ENCODE measurements at regions not wholly inside any gene's neighbourhood (a gene's known extent, or its start where the extent isn't known, plus 50 kb on each side); places are given as distances from the start of the nearest gene placed in this dataset.
A peak's percentile ranks its signal among the peaks of the same experiment; 100 is the strongest.
"Not testable (repeated sequence)": the region's sequence is repeated elsewhere in the genome, so short reads cannot be mapped to it uniquely, and the experiment has no call there.

DNA sequence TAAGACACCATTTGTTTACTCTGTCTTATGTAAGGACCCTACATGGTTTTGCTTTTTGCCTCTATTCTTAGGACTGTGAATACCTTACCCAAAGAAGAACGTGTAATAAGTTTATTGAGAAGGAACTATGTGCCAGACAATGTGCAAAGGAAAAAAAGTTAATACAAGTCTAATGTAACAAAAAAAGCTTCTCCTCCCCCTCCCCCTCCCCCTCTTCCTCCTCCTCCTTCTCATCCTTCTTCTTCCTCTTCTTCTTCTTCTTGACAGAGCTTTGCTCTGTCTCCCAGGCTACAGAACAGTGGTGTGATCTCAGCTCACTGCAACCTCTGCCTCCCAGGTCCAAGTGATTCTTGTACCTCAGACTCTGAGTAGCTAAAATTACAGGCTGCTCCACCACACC lies 50.9 kb upstream of the MITF start:
- no peak for ATAC-seq

DNA sequence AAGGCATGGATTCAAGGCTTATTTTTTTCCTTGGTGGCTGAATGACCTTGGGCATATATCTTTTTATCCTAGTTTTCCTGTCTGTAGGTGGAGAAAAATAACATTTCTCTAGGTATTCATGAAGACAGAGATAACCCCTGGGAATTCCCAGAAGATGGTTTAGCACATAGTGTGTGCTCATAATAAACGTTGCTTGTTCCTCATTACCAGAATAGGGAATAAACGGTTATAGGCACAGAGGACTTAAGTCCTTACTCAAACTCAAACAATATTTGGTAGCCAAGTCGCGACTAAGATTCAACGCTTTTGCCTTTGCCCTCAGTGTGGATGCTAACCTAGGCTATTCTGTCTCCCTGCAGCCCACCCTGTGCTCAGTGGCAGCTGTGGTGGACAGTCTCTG lies 51.6 kb upstream of the MITF start:
- no peak for ATAC-seq

DNA sequence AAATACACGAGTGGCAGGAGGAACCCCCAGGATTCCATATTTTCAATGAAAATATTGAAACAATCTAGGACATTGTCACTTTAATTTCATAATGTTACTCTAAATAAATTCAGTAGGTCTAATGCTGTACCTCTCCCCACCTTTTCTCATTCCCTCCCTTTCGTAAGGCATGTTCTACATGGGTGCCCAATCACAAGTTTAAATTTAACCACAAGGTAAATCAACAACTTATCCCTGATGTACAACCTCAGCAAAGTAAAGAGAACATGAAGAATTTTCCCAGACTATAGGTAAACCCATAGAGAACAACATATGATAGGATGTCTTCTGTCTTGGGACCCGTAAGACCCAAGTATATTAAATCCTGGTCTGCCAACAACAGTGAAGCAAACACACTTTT lies 53.2 kb upstream of the MITF start:
- ATAC-seq, result no peak

DNA sequence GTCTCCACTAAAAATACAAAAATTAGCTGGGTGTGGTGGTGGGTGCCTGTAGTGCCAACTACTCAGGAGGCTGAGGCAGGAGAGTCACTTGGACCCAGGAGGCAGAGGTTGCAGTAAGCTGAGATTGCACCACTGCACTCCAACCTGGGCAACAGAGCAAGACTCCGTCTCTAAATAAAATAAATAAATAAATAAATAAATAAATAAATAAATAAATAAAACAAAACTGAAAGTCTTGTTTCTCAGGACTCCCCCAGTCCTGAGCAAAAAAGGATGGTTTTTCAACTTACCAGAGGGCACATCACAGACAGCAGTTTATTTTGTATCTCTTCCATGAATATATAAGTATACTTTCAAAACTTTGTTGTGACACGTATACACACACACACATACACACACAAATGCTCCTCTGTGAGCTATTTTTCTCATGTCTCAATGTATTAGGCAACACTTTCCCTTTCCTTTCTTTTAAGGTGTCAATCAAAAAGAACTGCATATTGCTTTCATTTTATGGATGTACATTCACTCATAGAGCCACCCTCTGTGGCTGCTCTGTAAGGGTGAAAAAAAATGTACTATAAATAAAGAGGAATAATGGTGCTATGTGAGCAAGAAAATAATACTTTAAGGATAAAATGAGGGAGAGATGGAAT lies 54.8 kb upstream of the MITF start:
- ATAC-seq, result no peak

DNA sequence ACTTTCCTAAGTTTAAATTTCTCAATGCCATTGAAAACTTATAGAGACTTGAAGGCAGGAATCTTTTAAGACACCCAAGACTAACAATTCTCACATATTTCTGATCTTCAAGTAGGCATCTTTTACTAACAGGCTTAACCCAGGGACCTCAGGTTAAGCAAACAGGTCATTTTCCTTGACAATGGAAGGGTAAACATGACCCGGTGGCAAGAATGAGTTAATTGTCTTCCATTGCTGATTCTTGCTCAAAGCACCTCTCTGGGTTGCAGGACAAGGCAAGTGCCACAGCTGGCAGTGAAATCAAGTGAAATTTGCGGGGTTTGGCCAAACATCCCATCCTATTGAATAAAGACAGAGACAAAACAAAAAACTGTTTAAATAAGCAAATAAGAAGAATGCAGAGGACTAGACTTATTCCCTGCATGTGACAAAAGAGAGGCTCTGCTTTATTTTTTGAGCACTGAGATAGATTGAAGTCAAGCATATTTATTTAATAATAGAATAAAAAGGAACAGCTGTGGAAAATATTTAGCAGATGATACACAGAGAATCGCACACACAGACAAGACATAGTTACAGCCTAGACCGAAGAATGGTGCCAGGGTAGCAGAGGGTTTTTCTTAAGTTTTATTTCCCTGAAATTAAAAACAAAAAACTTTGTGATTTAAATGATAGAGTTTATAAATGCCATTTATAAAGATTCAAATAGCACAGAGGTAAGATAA lies 56.0 kb upstream of the MITF start:
- ATAC-seq, result no peak

DNA sequence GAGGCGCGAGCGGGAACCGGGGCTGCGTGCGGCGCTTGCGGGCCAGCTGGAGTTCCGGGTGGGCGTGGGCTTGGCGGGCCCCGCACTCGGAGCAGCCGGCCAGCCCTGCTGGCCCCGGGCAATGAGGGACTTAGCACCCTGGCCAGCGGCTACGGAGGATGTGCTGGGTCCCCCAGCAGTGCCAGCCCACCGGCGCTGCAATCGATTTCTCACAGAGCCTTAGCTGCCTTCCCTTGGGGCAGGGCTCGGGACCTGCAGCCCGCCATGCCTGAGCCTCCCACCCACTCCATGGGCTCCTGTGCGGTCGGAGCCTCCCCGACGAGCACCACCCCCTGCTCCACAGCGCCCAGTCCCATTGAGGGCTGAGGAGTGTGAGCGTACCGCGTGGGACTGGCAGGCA lies 61.8 kb upstream of the MITF start:
- ATAC-seq, result not testable (repeated sequence)

DNA sequence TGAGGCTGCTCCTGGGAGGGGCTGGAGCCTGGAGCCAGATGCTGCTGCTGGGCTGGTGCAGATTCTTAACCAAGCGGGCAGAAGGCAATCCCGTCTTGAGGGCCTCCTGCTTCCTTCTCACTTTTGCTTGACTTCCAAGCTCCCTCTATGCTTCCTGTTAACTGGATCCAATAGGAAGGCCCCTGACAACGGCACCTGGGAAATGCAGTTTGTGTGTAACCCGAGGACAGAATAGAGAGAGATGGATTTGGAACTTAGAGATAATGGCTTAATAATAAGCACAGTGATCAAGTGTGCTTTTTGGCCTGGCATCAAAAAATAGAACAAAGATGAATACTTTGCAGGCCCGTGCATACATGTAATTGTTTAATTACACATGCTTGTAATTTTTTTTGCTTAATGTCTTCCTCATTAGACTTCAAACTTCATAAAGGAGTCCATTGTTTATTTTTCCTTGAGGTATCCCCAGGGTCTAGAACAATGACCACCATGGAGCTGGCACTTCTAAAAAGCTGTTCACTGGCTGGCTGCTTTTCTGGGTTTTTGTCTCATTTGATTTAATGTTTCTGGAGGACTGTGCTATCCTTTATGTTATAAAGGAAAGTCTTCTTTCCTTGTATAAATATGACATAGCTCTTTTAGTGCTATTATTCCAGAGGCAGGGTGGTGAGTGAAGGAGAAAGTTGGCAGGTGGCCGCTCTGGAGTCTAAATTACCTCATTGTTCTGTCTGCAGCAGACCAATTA lies 63.3 kb upstream of the MITF start:
- no peak for ATAC-seq

DNA sequence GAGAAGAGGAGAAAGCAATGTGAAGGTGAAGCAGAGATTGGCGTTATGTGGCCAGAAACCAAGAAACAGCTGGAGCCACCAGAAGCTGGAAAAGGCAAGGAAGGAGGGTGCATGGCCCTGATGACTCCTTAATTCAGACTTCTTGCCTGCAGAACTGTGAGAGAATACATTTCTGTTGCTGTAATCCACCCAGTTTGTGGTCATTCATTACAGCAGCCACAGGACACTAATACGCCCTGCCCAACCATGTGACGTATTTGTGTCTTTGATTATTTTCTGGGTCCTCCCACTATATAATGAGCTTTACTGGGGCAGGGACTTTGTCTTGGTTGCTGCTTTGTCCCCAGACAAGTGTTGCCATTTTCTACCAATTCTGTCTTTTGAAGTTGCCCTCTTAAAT lies 64.5 kb upstream of the MITF start:
- no peak for ATAC-seq

DNA sequence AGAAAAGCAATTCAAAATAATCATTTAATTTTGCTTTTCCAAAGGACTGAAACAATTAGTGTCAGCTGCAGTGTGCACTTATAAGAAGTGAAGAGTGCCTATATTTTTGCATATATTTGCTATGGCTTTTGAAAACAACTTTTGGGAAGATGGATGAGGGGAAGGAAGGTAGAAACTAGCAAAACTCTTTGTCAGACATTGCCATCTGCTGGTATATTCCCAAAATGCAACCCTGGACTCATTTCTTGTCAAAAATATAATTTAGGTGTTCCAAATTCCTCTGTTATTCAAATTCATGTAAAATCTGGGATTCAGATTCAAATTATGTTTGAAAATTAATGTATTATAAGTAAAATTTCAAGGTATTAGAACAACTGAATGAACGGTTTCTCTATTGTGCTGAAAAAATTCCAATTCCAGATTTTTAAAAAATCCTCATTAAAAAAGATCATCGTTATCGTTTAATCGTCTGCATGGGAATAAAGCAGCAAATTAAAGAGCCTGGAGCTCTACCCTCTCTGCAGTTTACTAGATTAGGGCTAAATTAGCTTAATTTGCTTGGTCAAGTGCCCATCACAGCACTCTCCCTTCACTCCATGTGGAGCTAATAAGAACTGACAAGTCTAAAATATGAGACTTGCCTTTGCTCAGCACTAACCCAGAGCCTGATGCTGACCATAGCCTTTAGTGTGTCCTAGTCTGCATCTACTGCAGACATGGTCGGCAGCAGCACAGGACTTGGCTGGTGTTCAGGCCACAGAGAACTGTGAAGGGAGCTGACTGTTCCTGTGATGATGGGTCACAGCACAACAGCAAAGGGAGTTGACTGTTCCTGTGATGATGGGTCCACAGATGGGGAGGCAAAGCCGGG lies 67.9 kb upstream of the MITF start:
- no peak for ATAC-seq

DNA sequence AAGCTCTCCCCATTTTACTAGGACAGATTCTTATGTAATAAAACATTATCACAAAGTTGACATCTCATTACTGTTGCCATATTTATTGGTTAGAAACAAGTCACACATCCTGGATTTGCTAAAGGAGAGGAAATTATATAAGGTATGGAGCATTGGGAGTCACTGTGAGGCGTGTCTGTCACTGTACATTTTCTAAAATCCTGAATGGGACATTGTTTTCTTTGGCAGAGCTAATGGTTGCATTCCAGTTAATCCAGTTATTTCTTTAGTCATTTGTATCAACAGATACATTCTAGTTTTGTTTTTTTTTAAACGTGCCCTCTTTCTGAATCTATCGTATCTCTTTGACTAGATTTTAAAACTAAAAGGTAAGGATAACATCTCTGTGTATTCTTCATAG lies 70.2 kb upstream of the MITF start:
- ATAC-seq, result peak; percentile 67

DNA sequence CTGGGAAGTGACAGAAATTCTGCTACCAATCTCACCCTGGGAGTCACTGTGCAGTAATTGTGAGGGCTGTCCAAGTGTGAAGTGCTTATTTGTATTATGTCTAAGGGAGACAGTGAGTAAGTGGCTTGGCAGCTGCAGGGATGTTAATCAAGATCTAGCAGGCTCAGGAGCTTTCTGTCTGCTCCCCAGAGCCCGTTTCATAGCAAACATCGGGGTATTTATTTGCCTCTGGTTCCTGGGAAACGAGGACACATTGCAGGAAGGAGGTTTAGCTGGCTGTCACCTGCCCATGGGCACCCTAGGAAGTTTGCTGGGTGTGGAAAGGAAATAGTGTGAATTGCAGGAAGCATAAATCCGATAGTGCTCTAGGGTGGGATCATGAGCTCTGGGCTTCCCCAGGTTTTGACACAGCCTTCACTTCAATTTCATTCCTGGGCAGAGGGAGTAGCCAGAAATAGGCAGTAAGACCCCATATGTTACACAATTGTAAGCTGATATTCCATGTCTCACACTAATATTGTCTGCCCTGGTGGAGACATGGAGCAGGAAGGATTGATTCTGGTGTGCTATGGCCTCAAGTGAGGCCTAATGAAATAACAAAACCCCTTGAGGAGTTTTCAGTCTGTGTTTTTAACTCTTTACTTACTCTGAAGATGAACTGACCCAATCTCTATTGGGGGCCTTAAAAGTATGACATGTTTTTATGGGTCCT lies 74.1 kb upstream of the MITF start:
- ATAC-seq, result no peak

DNA sequence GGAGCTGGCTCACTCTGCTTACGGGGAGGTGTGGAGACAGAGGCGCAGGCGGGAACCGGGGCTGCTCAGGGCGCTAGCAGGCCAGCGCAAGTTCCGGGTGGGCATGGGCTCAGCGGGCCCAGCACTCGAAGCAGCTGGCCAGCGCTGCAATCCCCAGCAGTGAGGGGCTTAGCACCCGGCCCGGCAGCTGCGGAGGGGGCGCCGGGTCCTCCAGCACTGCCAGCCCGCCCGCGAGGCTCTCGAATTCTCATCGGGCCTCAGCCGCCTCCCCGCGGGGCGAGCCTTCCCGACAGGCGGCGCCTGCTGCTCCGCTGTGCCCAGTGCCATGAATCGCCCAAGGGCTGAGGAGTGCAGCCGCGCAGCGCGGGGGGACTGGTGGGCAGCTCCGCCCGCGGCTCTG lies 78.6 kb upstream of the MITF start:
- ATAC-seq, result no peak

DNA sequence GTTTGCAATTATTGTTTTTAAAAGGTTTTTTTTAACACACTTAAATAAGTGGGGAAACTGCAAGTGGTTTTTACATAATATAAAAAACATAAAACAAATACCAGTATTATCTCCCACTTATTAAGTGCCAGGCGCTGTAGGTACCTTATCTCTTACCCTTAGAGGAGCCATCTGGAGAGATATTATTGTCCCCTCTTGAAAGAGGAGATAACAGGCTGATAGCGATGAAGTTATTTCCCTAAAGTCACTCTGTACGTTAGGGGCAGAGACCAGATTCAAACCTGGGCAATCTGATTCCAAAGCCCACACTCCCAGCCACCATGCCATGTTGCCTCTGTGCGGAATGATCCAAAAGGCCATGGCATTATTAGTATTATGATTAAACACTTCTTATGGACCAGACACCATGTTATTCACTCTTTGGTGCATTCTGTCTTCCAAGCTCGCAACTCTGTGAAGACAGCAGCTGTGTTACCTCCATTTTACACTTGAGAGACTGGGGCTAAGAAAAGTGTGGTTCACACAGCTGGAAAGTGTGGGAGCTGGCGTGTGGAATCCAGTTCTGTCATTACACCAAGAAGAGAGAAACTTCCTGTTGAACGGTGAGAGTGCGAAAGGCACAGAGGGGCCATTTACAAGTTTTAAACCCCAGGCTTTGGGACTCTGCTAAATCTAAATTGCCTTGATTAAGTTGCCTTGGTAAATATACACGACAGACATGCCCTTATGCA lies 79.9 kb upstream of the MITF start:
- ATAC-seq, result no peak

DNA sequence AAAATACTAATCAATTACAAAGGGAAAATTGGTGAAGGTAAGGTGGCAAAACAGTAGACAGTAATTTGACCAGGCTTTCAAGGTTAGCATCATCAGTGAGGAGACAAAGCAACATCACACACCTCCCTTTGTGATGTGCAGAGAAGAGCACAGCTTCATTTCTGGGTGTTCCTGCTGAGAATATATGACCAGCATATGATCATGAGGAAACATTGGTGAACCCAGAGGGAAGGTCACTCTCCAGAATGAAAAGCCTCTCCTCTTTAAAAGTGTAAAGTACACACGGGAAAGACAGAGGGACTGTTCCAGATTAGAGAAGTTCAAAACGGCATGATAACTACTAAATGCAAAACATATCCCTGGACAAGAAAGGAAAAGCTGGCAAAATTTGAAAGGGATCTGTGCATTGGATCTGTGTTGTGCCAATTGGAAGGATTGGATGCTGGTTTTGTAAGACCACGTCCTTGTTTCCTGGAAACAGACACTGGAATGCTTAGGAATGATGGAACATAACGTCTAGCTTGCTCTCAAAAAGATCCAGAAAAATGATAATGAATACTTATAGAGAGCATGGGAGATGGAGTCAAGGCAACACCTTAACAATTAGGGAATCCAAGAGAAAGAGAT lies 80.6 kb upstream of the MITF start:
- no peak for ATAC-seq

DNA sequence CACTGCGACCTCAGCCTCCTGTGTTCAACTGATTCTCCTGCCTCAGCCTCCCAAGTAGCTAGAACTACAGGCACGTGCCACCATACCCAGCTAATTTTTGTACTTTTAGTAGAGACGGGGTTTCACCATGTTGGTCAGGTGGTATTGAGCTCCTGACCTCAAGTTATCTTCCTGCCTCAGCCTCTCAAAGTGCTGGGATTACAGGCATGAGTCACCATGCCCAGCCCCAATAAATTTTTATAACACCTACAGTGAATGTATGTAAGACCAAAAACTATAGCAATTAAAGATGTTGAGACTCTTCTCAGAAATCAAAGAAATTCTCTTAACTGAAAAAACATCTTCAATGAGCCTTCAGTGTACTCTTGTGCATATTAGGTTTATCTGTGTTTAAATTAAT lies 82.2 kb upstream of the MITF start:
- ATAC-seq, result not testable (repeated sequence)

DNA sequence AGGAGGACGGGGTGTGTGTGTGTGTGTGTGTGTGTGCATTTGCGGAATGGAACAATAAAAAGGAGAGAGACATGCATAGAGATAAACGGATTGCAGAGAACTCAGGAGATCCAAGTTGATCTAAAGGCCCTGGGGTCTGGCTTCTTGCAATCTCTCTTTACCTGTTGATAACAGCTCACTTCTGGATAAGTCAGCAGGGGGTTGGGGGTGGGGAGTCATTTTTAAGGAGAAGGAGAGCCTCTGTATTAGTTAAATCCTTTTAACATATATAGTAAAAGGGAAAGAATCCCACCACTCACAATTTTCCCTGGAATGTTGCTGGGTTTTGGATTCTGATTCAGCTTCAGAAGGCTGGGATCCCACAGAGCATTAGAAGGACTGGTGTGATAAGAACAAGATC lies 87.5 kb upstream of the MITF start:
- no peak for ATAC-seq

DNA sequence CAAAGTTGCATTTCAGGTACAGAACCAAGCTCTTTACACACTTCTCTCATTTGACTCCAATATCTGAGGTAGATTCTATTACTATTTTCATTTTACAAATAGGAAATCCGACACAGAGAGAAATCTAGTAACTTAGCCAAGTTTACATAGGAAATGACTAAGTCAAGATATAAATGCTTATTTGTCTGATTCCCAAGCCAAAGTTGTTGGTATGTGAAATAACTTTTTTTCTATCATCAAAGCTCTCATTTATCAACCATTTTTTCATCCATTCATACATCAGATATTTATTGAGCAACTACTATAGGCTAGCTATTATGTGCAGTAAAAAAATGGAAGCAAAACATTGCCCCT lies 89.2 kb upstream of the MITF start:
- no peak for ATAC-seq

DNA sequence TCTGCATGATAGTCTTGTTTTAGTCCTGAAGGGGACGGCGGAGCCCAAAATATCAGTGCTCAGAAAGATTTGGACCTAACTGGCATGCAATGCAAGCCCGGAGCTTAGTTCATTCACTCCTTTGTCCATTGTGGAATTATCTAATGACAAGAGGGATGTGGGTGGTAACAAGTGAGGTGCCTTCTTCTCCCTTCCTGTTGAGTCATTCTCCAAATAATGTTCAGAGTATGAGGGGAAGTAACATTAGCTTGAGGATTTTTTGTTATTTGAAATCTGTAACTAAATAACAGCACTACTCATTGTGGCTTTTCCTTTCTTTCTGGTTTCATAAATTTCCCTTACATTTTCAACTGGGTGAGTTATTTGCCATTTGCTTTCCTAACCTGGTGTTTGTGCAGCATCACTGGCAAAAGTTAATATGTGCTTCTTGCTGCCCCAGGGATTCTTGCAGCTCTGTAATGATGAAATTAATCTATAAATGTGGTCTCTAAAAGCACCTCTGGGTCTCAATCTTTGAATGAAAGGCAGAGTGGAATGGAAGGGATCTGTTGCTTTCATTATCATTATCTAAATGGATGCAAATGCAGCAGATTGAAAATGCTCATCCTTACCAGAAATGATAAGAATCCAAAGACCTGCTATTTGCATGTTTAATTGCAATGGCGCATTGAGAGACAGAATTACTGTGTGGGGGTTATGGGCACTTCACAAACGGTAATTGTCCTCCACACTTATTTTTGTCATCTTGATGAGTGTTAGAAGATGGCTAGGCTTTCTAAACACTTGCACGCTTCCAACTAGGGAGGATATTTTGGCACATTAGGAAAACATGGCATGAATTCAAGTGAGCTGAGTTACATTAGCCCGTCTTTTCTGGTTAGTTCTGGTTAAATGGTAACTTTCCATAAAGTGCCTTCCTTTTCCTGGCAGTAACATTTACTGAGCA lies 89.9 kb upstream of the MITF start:
- ATAC-seq, result no peak

DNA sequence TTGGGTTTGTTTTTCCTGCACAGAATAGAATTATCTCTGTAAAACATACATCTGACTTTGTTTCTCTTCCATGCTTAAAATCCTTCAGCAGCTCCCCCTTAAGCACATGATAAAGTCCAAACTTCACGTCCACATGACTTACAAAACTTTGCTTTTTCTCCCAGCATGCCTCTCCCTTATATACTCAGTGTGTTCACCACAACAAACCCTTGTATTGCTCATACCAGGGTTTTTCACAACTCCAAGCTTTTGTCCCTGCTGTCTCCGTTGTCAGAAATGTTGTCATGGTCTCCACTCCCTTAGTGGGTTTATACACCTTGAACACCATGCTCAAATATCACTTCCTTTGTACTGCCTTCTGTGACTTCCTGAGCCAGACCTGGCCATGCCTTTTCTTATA lies 91.1 kb upstream of the MITF start:
- no peak for ATAC-seq

DNA sequence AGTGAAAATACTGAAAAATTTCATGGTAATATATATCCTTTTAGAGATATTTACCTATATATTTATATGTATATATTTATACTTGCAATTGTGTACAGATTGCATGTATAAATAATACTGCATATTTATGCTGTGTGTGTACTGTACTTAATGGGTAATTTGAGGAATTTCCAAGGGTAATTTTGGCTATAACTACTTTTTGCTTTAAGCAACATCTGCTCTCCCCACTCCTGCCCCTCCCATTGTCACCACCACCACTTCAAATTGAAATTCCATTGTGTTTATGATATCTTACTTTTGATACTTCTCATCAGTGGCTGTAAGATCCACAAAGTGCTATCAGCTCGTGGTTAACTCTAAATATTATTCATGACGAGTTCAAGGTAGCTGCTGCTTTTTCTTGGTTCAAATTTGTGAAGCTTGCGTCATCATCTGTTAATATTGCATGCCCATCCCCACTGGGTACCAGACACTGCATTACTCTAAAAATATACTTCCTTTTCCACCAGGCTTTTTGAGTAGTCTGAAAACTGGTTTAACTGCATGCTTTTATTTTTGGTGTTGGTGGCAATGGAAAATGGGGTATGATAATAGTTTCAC lies 91.7 kb upstream of the MITF start:
- ATAC-seq, result no peak

Data from esophagus mucosa (tissue), 1 donor.